ENCODE measurements at regions not wholly inside any gene's neighbourhood (a gene's known extent, or its start where the extent isn't known, plus 50 kb on each side); places are given as distances from the start of the nearest gene placed in this dataset.

- no peak overlapping the region for H4K91ac ChIP-seq (replicated peaks; ENCODE audit: insufficient read length, low read length)
- CTCF ChIA-PET (ENCODE audit: partially characterized antibody) = interaction anchor here (1.0 kb wide), 1 partner anchor 340 kb away, joined by 4 read pairs; no protein-coding TSS in a partner anchor
- POLR2A ChIA-PET (ENCODE audit: partially characterized antibody) = no interaction called here
Observed at GRCh38 chr7:17033245-17033644, 151.5 kb upstream of the AGR3 start.

More at GRCh38 chr7:17033245-17033644, 151.5 kb upstream of the AGR3 start:
- Histone ChIP-seq H3K4ac (replicated peaks; ENCODE audit: insufficient read length, low read depth, low read length) (no peak overlapping the region), H3K18ac (ENCODE audit: extremely low read depth, low read length) (no peak overlapping the region), H2AK5ac (ENCODE audit: low read depth, low read length) (no peak overlapping the region), H3K4me1 (replicated peaks in 1 of 4; ENCODE audit: control insufficient read depth in 3 of 4, insufficient read depth in 4 of 4, low read length in 3 of 4) (no peaks in the 10 kb centered on the region), H2AFZ (ENCODE audit: low read length) (no peak overlapping the region), H2BK12ac (ENCODE audit: low read depth, low read length) (no peak overlapping the region), H4K8ac (ENCODE audit: extremely low read depth, insufficient read depth, low read length) (no peak overlapping the region), H3K9ac (replicated peaks in 1 of 4; ENCODE audit: extremely low read depth in 1 of 4, low read depth in 3 of 4, low read length in 3 of 4) (no peak overlapping the region), H3K27ac (ENCODE audit: low read depth, low read length) (no peak overlapping the region), H3K79me1 (ENCODE audit: low read depth, low read length) (no peaks in the 10 kb centered on the region), H3K9me3 (ENCODE audit: insufficient read depth in 2 of 2, low read depth in 1 of 2, low read length in 1 of 2) (no peaks in the 10 kb centered on the region), H2BK120ac (replicated peaks; ENCODE audit: low read depth, low read length) (no peak overlapping the region), H3K56ac (replicated peaks; ENCODE audit: insufficient read length, low read depth, low read length) (no peak overlapping the region), H3K4me2 (ENCODE audit: insufficient read depth in 1 of 2, low read depth in 2 of 2, low read length in 2 of 2) (no peak overlapping the region), H3K14ac (ENCODE audit: insufficient read length) (no peak overlapping the region), H4K5ac (ENCODE audit: insufficient read length, low read depth, low read length) (no peak overlapping the region), H2BK15ac (ENCODE audit: low read length) (no peak overlapping the region), H3K79me2 (ENCODE audit: control insufficient read depth in 1 of 2, insufficient read depth in 2 of 2, low read length in 2 of 2) (no peaks in the 10 kb centered on the region), H3K27me3 (replicated peaks in 1 of 4; ENCODE audit: control insufficient read depth in 3 of 4, extremely low read depth in 1 of 4, insufficient read depth in 3 of 4, low read length in 3 of 4) (no peaks in the 10 kb centered on the region), H3K36me3 (ENCODE audit: control insufficient read depth in 2 of 4, insufficient read depth in 4 of 4, low read length in 3 of 4) (no peaks in the 10 kb centered on the region; a peak in 1 of 8 replicates), H4K20me1 (replicated peaks in 1 of 2; ENCODE audit: control insufficient read depth in 1 of 2, insufficient read depth in 2 of 2, low read length in 2 of 2) (no peaks in the 10 kb centered on the region), H3K4me3 (ENCODE audit: extremely low read depth in 1 of 4, insufficient read depth in 2 of 4, low read depth in 3 of 4, low read length in 4 of 4) (no peak overlapping the region), H2BK5ac (ENCODE audit: low read depth, low read length) (no peak overlapping the region), H2BK20ac (ENCODE audit: low read length) (no peak overlapping the region), H3K23me2 (ENCODE audit: low read depth, low read length) (no peaks in the 10 kb centered on the region), H3K23ac (ENCODE audit: insufficient read length) (no peak overlapping the region)
- DNase-seq (ENCODE audit: low read depth in 1 of 2, low spot score in 2 of 2) = no peak
- TF ChIP-seq TCF12 (IDR thresholded peaks at IDR 0.05; ENCODE audit: low read depth, low read length) = no peak
- TF ChIP-seq CHD2 (IDR thresholded peaks at IDR 0.05; ENCODE audit: low read length) = no peak
- no peak for TF ChIP-seq SUZ12 (IDR thresholded peaks at IDR 0.05; ENCODE audit: low read length)
- no peak for TF ChIP-seq KDM1A (IDR thresholded peaks at IDR 0.05; ENCODE audit: borderline replicate concordance, low read length)
- TF ChIP-seq TEAD4 (IDR thresholded peaks at IDR 0.05; ENCODE audit: low read depth, low read length) = no peak
- no peak for TF ChIP-seq RNF2 (IDR thresholded peaks at IDR 0.05; ENCODE audit: borderline replicate concordance, low read depth, low read length, missing control alignments, poor library complexity, severe bottlenecking)
- no peak for TF ChIP-seq TAF1 (IDR thresholded peaks at IDR 0.05; ENCODE audit: low read depth, low read length)
- no peak for TF ChIP-seq FOSL1 (IDR thresholded peaks at IDR 0.05; ENCODE audit: insufficient read depth, low read depth, low read length)
- TF ChIP-seq BACH1 (IDR thresholded peaks at IDR 0.05; ENCODE audit: low read length) = no peak
- TF ChIP-seq CBX8 (IDR thresholded peaks at IDR 0.05; ENCODE audit: borderline replicate concordance, low read depth, low read length) = no peak
- no peak for FAIRE-seq
- WGBS, 2 experiments (ENCODE audit: extremely low coverage in 1 of 2, insufficient coverage in 1 of 2, insufficient read length in 1 of 2, insufficient replicate concordance in 2 of 2, low coverage in 1 of 2, low lambda C conversion rate in 2 of 2, missing lambda C conversion rate in 1 of 2) = 92% methylated on average over 4 of the region's 4 CpGs; no CpG with 5 or more reads in 1 of the 2 experiments
